ENCODE measurements at regions not wholly inside any gene's neighbourhood (a gene's known extent, or its start where the extent isn't known, plus 50 kb on each side); places are given as distances from the start of the nearest gene placed in this dataset.

DNA sequence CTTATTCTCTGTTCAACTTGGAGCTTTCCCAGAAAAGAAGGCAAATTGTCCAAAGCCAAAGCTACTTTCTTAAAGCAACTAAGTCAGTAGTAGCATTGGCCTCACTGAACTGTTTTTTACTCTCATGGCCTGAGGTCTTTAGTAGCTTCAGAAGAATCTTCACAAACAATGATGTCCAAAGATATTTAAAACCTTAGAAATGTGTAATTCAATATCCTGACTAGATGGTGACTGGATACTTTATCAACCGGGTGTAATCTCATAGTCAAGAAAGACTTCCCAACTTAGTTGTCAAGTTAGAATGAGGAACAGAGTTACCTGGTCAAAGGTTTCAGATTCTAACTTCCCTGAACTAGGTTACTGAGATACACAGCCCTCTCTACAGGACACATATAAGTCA is 226.3 kb upstream of the ARHGEF26 start:
- TF ChIP-seq, protein P1, sequence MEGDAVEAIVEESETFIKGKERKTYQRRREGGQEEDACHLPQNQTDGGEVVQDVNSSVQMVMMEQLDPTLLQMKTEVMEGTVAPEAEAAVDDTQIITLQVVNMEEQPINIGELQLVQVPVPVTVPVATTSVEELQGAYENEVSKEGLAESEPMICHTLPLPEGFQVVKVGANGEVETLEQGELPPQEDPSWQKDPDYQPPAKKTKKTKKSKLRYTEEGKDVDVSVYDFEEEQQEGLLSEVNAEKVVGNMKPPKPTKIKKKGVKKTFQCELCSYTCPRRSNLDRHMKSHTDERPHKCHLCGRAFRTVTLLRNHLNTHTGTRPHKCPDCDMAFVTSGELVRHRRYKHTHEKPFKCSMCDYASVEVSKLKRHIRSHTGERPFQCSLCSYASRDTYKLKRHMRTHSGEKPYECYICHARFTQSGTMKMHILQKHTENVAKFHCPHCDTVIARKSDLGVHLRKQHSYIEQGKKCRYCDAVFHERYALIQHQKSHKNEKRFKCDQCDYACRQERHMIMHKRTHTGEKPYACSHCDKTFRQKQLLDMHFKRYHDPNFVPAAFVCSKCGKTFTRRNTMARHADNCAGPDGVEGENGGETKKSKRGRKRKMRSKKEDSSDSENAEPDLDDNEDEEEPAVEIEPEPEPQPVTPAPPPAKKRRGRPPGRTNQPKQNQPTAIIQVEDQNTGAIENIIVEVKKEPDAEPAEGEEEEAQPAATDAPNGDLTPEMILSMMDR (IDR thresholded peaks at IDR 0.05), result no peak
- TF ChIP-seq EZH2 (IDR thresholded peaks at IDR 0.05; ENCODE audit: borderline replicate concordance, insufficient read depth, low read depth, low read length, poor library complexity, severe bottlenecking), result no peak
